ENCODE measurements at regions not wholly inside any gene's neighbourhood (a gene's known extent, or its start where the extent isn't known, plus 50 kb on each side); places are given as distances from the start of the nearest gene placed in this dataset.
"Not testable (repeated sequence)": the region's sequence is repeated elsewhere in the genome, so short reads cannot be mapped to it uniquely, and the experiment has no call there.

GRCh38 chr7:25454020-25454419 is 225.7 kb upstream of the NPVF start:
- no peak for DNase-seq (ENCODE audit: low read depth in 2 of 2)

GRCh38 chr7:25454562-25455041 is 226.3 kb upstream of the NPVF start:
- DNase-seq (ENCODE audit: low read depth in 2 of 2), result no peak

GRCh38 chr7:25455683-25456251 is 227.5 kb upstream of the NPVF start:
- DNase-seq (ENCODE audit: low read depth in 2 of 2), result no peak

- no peak for DNase-seq (ENCODE audit: low read depth in 2 of 2)
Observed at GRCh38 chr7:25456467-25457171, 228.3 kb upstream of the NPVF start.

GRCh38 chr7:25459057-25459456 is 230.8 kb upstream of the NPVF start:
- DNase-seq (ENCODE audit: low read depth in 2 of 2), result no peak

GRCh38 chr7:25460433-25460832 is 232.1 kb upstream of the NPVF start:
- no peak for DNase-seq (ENCODE audit: low read depth in 2 of 2)

GRCh38 chr7:25469669-25470068 is 241.4 kb upstream of the NPVF start:
- DNase-seq (ENCODE audit: low read depth in 2 of 2), result no peak

- DNase-seq (ENCODE audit: low read depth in 2 of 2), result no peak
Observed at GRCh38 chr7:25476863-25477499, 248.7 kb upstream of the NPVF start.

GRCh38 chr7:25478221-25478620 is 249.9 kb upstream of the NPVF start:
- DNase-seq (ENCODE audit: low read depth in 2 of 2), result not testable (repeated sequence)

GRCh38 chr7:25478925-25479324 is 250.6 kb upstream of the NPVF start:
- no peak for DNase-seq (ENCODE audit: low read depth in 2 of 2)

GRCh38 chr7:25481891-25482290 is 253.6 kb upstream of the NPVF start:
- no peak for DNase-seq (ENCODE audit: low read depth in 2 of 2)

- DNase-seq (ENCODE audit: low read depth in 2 of 2), result no peak
Observed at GRCh38 chr7:25482631-25483030, 254.3 kb upstream of the NPVF start.

- DNase-seq (ENCODE audit: low read depth in 2 of 2), result no peak
Observed at GRCh38 chr7:25485026-25485425, 256.7 kb upstream of the NPVF start.

- no peak for DNase-seq (ENCODE audit: low read depth in 2 of 2)
Observed at GRCh38 chr7:25486656-25487055, 258.4 kb upstream of the NPVF start.

- no peak for DNase-seq (ENCODE audit: low read depth in 2 of 2)
Observed at GRCh38 chr7:25493805-25494366, 265.6 kb upstream of the NPVF start.

- no peak for DNase-seq (ENCODE audit: low read depth in 2 of 2)
Observed at GRCh38 chr7:25494896-25495295, 266.6 kb upstream of the NPVF start.

- no peak for DNase-seq (ENCODE audit: low read depth in 2 of 2)
Observed at GRCh38 chr7:25495342-25496250, 267.3 kb upstream of the NPVF start.

- no peak for DNase-seq (ENCODE audit: low read depth in 2 of 2)
Observed at GRCh38 chr7:25496476-25497368, 268.4 kb upstream of the NPVF start.

- no peak for DNase-seq (ENCODE audit: low read depth in 2 of 2)
Observed at GRCh38 chr7:25500393-25500921, 272.2 kb upstream of the NPVF start.

GRCh38 chr7:25503306-25503705 is 275.0 kb upstream of the NPVF start:
- no peak for DNase-seq (ENCODE audit: low read depth in 2 of 2)

All from stimulated activated CD4-positive, alpha-beta T cell treated with anti-CD3 and anti-CD28 coated beads, Interleukin-15, amount 100 ng/mL, for 48 hours (primary cell).